SH-SY5Y (cell line): ENCODE measurements at regions not wholly inside any gene's neighbourhood (a gene's known extent, or its start where the extent isn't known, plus 50 kb on each side); places are given as distances from the start of the nearest gene placed in this dataset.

Experiments
- GATA2 ChIP-seq: IDR thresholded peaks from 2 replicates; pipeline ENCODE4 v1.6.1; 2011; ENCODE audit warnings: mild to moderate bottlenecking, low read depth, low read length
- GATA3 ChIP-seq: IDR thresholded peaks from 2 replicates; pipeline ENCODE4 v1.6.1; 2011; ENCODE audit warnings: low read depth, mild to moderate bottlenecking, low read length, moderate library complexity

- TF ChIP-seq GATA2 (no peak), GATA3 (no peak)
Measured at GRCh38 chr11:19567996-19568395, 144.6 kb upstream of the NAV2 start.
